K562 (cell line): ENCODE measurements at regions not wholly inside any gene's neighbourhood (a gene's known extent, or its start where the extent isn't known, plus 50 kb on each side); places are given as distances from the start of the nearest gene placed in this dataset.

ENCODE experiments used
- ATAC-seq: fragments of 200-7000 bp; cut with Tn5 transposase; 3 replicates; pipeline ENCODE4 v1.9.1; 2020; ENCODE audit warnings: moderate library complexity
- BruUV-seq: library from RNA; stranded (reverse); fragments of 400-500 nt; replicated peaks from 2 replicates; lab custom pipeline; 2021; lab: Mats Ljungman, UMichigan
- CTCF ChIA-PET: fragments of 300-600 bp; formaldehyde crosslinking; extraction: SDS; loops from one replicate; lab custom pipeline; 2021; ENCODE audit warnings: low intra/inter-chr PET ratio; lab: Yijun Ruan, JAX
- POLR2A ChIA-PET: fragments of 300-600, 350-650 bp; sonication (Branson Sonifier 250); formaldehyde crosslinking; extraction: SDS; loops from one replicate; lab custom pipeline; 2021; ENCODE audit warnings: antibody characterized with exemption, inconsistent platforms; lab: Yijun Ruan, JAX
- DNase-seq, 4 experiments: peaks; one replicate each; pipeline versions ENCODE4 v3.0.0 to v3.0.0-alpha.2; 2011 to 2018; ENCODE audit warnings: low spot score in 3 of 4, mixed read lengths in 3 of 4; ENCODE audit errors: extremely low read depth in 1 of 4
- FAIRE-seq: peaks from 2 replicates; lab custom pipeline; 2011; peaks lifted over from hg19 to GRCh38; lab: Jason Lieb, UNC
- H2AFZ ChIP-seq: 2 replicates; pipeline ENCODE4 v1.6.0; 2011; ENCODE audit warnings: low read depth, low read length, control low read depth, inconsistent platforms
- H3K27ac ChIP-seq: fragments of 200-600 bp; 3 replicates; pipeline ENCODE4 v1.8.0; 2011; ENCODE audit warnings: low read depth, mild to moderate bottlenecking, control low read depth, inconsistent platforms, low read length, moderate library complexity, mixed read lengths; ENCODE audit errors: extremely low read depth
- H3K27me3 ChIP-seq, 2 experiments: fragments of 300-600 bp in 1 of 2; 2 replicates in 1 of 2; 3 replicates in 1 of 2; pipeline versions ENCODE4 v1.6.0 to v1.8.0; 2011; ENCODE audit warnings: inconsistent platforms in 2 of 2, low read length in 2 of 2, mild to moderate bottlenecking in 1 of 2, mixed read lengths in 1 of 2, moderate library complexity in 1 of 2; ENCODE audit not compliant: control insufficient read depth in 2 of 2, insufficient read depth in 2 of 2
- H3K36me3 ChIP-seq: fragments of 300-600 bp; 3 replicates; pipeline ENCODE4 v1.8.0; 2011; ENCODE audit warnings: mild to moderate bottlenecking, low read length, inconsistent platforms; ENCODE audit not compliant: control insufficient read depth, insufficient read depth
- H3K4me1 ChIP-seq, 2 experiments: fragments of 200-600 bp in 1 of 2; replicated peaks in 1 of 2; 2 replicates in 1 of 2; 3 replicates in 1 of 2; pipeline versions ENCODE4 v1.5.1 to v1.8.0; 2011; ENCODE audit warnings: inconsistent platforms in 2 of 2, low read length in 2 of 2, mild to moderate bottlenecking in 1 of 2, mixed read lengths in 1 of 2, moderate library complexity in 1 of 2; ENCODE audit not compliant: control insufficient read depth in 2 of 2, insufficient read depth in 2 of 2
- H3K4me2 ChIP-seq: 2 replicates; pipeline ENCODE4 v1.6.1; 2011; ENCODE audit warnings: low read length, control low read depth, inconsistent platforms, mixed read lengths; ENCODE audit not compliant: insufficient read depth
- H3K4me3 ChIP-seq: fragments of 200-600 bp; sonication (generic), shearing (Covaris generic); 2 replicates; pipeline ENCODE4 v1.5.1; 2016; ENCODE audit warnings: control low read depth, inconsistent platforms
- H3K79me2 ChIP-seq: fragments of 200-600 bp; 3 replicates; pipeline ENCODE4 v1.8.0; 2011; ENCODE audit warnings: low read length, inconsistent platforms; ENCODE audit not compliant: control insufficient read depth, insufficient read depth
- H3K9ac ChIP-seq, 2 experiments: 2 replicates each; pipeline versions ENCODE4 v1.6.0 to v1.6.1; 2011; ENCODE audit warnings: low read depth in 2 of 2, low read length in 2 of 2, control low read depth in 1 of 2, inconsistent platforms in 1 of 2, mild to moderate bottlenecking in 1 of 2, mixed read lengths in 1 of 2; ENCODE audit not compliant: insufficient read depth in 1 of 2
- H3K9me1 ChIP-seq: one replicate; pipeline ENCODE4 v1.6.0; 2011; ENCODE audit warnings: inconsistent platforms, mild to moderate bottlenecking, low read length, moderate library complexity; ENCODE audit not compliant: control insufficient read depth, insufficient read depth
- H3K9me3 ChIP-seq: replicated peaks from 2 replicates; pipeline ENCODE4 v1.5.1; 2011; ENCODE audit warnings: low read depth, low read length, inconsistent platforms; ENCODE audit not compliant: control insufficient read depth, insufficient read depth
- H4K20me1 ChIP-seq: replicated peaks from 2 replicates; pipeline ENCODE4 v1.6.1; 2011; ENCODE audit warnings: low read length, inconsistent platforms, mixed read lengths; ENCODE audit not compliant: control insufficient read depth, insufficient read depth
- DEAF1 ChIP-seq: fragments of 450-650 bp; formaldehyde crosslinking; IDR thresholded peaks from 2 replicates; pipeline ENCODE4 v1.4.0; 2020; ENCODE audit warnings: mild to moderate bottlenecking, moderate library complexity
- KAT8 ChIP-seq: fragments of 450-650 bp; IDR thresholded peaks from 2 replicates; pipeline ENCODE4 v1.6.1; 2016; ENCODE audit warnings: low read depth, mild to moderate bottlenecking
- MED1 ChIP-seq: sonication (generic); formaldehyde crosslinking; IDR thresholded peaks from 2 replicates; pipeline ENCODE4 v1.8.1; 2023; ENCODE audit warnings: missing genetic modification reagents, borderline replicate concordance
- NFIC ChIP-seq: fragments of 450-650 bp; IDR thresholded peaks from 2 replicates; pipeline ENCODE4 v1.6.1; 2017; ENCODE audit warnings: mild to moderate bottlenecking, inconsistent platforms
- NFRKB ChIP-seq: fragments of 450-650 bp; IDR thresholded peaks from 2 replicates; pipeline ENCODE4 v1.6.1; 2016; ENCODE audit warnings: low read depth
- NR2C2 ChIP-seq, 2 experiments: fragments of 200-800 bp in 1 of 2; sonication (Bioruptor generic) in 1 of 2; sonication (generic) in 1 of 2; formaldehyde crosslinking in 1 of 2; IDR thresholded peaks; 2 replicates each; pipeline versions ENCODE4 v1.6.1 to v1.8.0; 2016 to 2022; ENCODE audit warnings: mild to moderate bottlenecking in 1 of 2, missing compliant biosample characterization in 1 of 2, missing genetic modification characterization in 1 of 2, missing genetic modification reagents in 1 of 2
- RNF219 ChIP-seq: fragments of 250-450 bp; sonication (Bioruptor Pico); IDR thresholded peaks from 2 replicates; pipeline ENCODE4 v1.5.0; 2022; ENCODE audit warnings: mild to moderate bottlenecking
- SETDB1 ChIP-seq: IDR thresholded peaks from one replicate; pipeline ENCODE4 v1.6.1; 2012; ENCODE audit warnings: low read length, control low read depth, inconsistent platforms
- SMC3 ChIP-seq: conservative IDR thresholded peaks from 2 replicates; pipeline ENCODE4 v1.6.1; 2011; ENCODE audit warnings: low read depth, low read length, improper control_type of control experiment; ENCODE audit not compliant: insufficient read depth
- ZC3H11A ChIP-seq: IDR thresholded peaks from 2 replicates; pipeline ENCODE4 v1.6.1; 2012; ENCODE audit warnings: low read depth, low read length, improper control_type of control experiment
- ZFP36 ChIP-seq: fragments of 150-350 bp; IDR thresholded peaks from 2 replicates; pipeline ENCODE4 v1.6.1; 2018; ENCODE audit warnings: low read length, low read depth; ENCODE audit not compliant: partially characterized antibody
- in situ Hi-C: fragments of 300-500 bp; cut with MboI; formaldehyde crosslinking; loops from 4 replicates; pipeline ENCODE4 v1.15.0; 2018; ENCODE audit warnings: inconsistent platforms, mixed read lengths
- intact Hi-C: fragments of 100-400 bp; cut with micrococcal nuclease; formaldehyde crosslinking; loops from 2 replicates; pipeline ENCODE4 v1.14.2; 2022

GRCh38 chr14:37974421-37974820 is 233.3 kb upstream of the SSTR1 start (continued):
- TF ChIP-seq RNF219 (CRISPR knock-in tag) (no peak), NFRKB (no peak)

- H3K27me3 ChIP-seq, result no peaks in the 10 kb centered on the region
- DNase-seq (no peak), FAIRE-seq (no peak), ATAC-seq (no peak)
- no peak overlapping the region for H3K4me3 ChIP-seq
- H3K4me2 ChIP-seq, result no peak overlapping the region
- no peaks in the 10 kb centered on the region for H3K9me1 ChIP-seq
- H3K36me3 ChIP-seq, result no peaks in the 10 kb centered on the region
- no peaks in the 10 kb centered on the region for H4K20me1 ChIP-seq
- TF ChIP-seq NFIC (no peak), NR2C2 (CRISPR knock-in tag; IDR thresholded peaks at IDR 0.05) (no peak), NR2C2 (tag; IDR thresholded peaks at IDR 0.05) (no peak), SMC3 (no peak), SETDB1 (no peak), MED1 (CRISPR knock-in tag) (no peak), KAT8 (no peak), ZC3H11A (no peak), DEAF1 (CRISPR knock-in tag) (no peak), ZFP36 (no peak)
- no peaks in the 10 kb centered on the region for H3K79me2 ChIP-seq
- BruUV-seq, result no TSS peak
- H2AFZ ChIP-seq, result no peak overlapping the region
- intact Hi-C loops, result no loop called here
- no peaks in the 10 kb centered on the region for H3K9me3 ChIP-seq
- H3K4me1 ChIP-seq, result no peaks in the 10 kb centered on the region
- ChIA-PET POLR2A (no interaction called here), CTCF (no interaction called here)
- in situ Hi-C loops, result no loop called here
- no peak overlapping the region for H3K9ac ChIP-seq
- no peak overlapping the region for H3K27ac ChIP-seq
These were observed 230.2 kb upstream of the SSTR1 start for GRCh38 chr14:37977481-37977880.
